ENCODE measurements at regions not wholly inside any gene's neighbourhood (a gene's known extent, or its start where the extent isn't known, plus 50 kb on each side); places are given as distances from the start of the nearest gene placed in this dataset.

DNA sequence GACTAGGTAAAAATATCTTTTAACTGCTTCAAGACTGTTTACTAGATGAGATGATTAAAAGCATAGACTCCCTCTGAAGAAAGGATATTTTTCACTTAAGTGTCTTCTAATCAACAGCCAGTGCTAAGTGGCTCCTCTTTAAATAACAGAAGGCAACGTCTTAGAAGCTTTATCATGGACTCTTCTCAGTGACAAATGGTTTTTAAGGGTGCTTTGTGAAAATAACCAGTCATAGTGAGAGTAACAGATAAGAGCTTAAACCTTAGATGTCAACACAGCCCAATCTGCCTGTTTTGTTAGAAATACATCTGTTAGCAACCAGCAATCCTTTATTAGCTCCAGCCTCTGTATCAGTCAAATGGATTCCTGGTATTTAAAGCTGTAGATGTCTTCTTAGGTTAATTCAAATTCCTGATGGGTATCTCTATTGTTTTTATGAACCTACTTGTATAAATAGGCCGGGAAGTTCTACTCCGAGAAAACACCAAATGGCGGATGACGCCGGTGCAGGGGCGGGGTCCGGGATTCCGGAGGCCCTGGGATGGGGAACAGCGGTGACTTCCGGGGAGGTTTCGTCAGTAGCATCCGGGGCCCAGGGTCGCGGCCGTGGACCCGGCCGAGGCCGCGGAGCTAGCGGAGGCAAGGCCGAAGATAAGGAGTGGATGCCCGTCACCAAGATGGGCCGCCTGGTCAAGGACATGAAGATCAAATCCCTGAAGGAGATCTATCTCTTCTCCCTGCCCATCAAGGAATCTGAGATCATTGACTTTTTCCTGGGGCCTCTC is 285.4 kb downstream of the GPR37 start:
- no peak overlapping the region for H2AFZ ChIP-seq (ENCODE audit: low read depth, low read length, severe bottlenecking)
- no peaks in the 10 kb centered on the region for H3K9me2 ChIP-seq (replicated peaks; ENCODE audit: insufficient read depth, low read length)
- no peaks in the 10 kb centered on the region for H3K27me3 ChIP-seq (ENCODE audit: low read length)
- H3K27ac ChIP-seq (ENCODE audit: low read depth, low read length): no peak overlapping the region
- no peak overlapping the region for H3K4me2 ChIP-seq (ENCODE audit: low read depth, low read length, poor library complexity, severe bottlenecking)
- no peaks in the 10 kb centered on the region for H3K79me2 ChIP-seq (ENCODE audit: insufficient read depth, low read length)
- H3K9me3 ChIP-seq (ENCODE audit: insufficient read depth, low read length): no peaks in the 10 kb centered on the region
- H3K4me3 ChIP-seq (ENCODE audit: insufficient read depth, low read length, poor library complexity, severe bottlenecking): no peak overlapping the region
- H3F3A ChIP-seq (ENCODE audit: insufficient read depth): no peaks in the 10 kb centered on the region
- no peak for TF ChIP-seq EZH2phosphoT487 (conservative IDR thresholded peaks at IDR 0.05; ENCODE audit: low read length)
- TF ChIP-seq, protein P1, sequence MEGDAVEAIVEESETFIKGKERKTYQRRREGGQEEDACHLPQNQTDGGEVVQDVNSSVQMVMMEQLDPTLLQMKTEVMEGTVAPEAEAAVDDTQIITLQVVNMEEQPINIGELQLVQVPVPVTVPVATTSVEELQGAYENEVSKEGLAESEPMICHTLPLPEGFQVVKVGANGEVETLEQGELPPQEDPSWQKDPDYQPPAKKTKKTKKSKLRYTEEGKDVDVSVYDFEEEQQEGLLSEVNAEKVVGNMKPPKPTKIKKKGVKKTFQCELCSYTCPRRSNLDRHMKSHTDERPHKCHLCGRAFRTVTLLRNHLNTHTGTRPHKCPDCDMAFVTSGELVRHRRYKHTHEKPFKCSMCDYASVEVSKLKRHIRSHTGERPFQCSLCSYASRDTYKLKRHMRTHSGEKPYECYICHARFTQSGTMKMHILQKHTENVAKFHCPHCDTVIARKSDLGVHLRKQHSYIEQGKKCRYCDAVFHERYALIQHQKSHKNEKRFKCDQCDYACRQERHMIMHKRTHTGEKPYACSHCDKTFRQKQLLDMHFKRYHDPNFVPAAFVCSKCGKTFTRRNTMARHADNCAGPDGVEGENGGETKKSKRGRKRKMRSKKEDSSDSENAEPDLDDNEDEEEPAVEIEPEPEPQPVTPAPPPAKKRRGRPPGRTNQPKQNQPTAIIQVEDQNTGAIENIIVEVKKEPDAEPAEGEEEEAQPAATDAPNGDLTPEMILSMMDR (IDR thresholded peaks at IDR 0.05; ENCODE audit: insufficient read depth, low read length, poor library complexity, severe bottlenecking): no peak
- no peaks in the 10 kb centered on the region for H4K20me1 ChIP-seq (ENCODE audit: low read depth, low read length)
- no peaks in the 10 kb centered on the region for H3K36me3 ChIP-seq (ENCODE audit: low read length)
- H3K9ac ChIP-seq (ENCODE audit: low read length): no peak overlapping the region

DNA sequence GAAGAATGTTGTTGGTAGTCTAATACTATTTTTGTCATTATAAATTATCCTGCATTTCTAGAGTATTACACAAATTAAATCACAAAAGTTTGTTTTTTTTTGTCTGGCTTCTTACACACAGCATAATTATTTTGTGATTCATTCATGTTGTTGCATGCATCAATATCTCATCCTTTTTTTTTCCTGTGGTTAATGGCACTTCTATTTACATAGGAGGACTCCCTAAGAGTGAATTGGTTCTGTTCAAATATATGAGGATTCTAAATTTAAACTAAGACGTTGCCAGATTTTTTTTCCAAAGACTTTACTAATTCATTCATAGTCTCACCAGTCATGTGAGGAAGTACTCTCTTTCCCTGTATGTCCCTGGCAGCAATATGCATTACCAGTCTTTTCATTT is 303.3 kb downstream of the GPR37 start:
- H3K27ac ChIP-seq (ENCODE audit: low read depth, low read length): no peak overlapping the region
- no peaks in the 10 kb centered on the region for H3K79me2 ChIP-seq (ENCODE audit: insufficient read depth, low read length)
- no peaks in the 10 kb centered on the region for H3K27me3 ChIP-seq (ENCODE audit: low read length)
- H3K9me2 ChIP-seq (replicated peaks; ENCODE audit: insufficient read depth, low read length): no peaks in the 10 kb centered on the region
- H3K4me3 ChIP-seq (ENCODE audit: insufficient read depth, low read length, poor library complexity, severe bottlenecking): no peak overlapping the region
- H3K9me3 ChIP-seq (ENCODE audit: insufficient read depth, low read length): no peaks in the 10 kb centered on the region
- no peak overlapping the region for H3K9ac ChIP-seq (ENCODE audit: low read length)
- TF ChIP-seq, protein P1 (IDR thresholded peaks at IDR 0.05; ENCODE audit: insufficient read depth, low read length, poor library complexity, severe bottlenecking): no peak
- no peak for TF ChIP-seq EZH2phosphoT487 (conservative IDR thresholded peaks at IDR 0.05; ENCODE audit: low read length)
- no peaks in the 10 kb centered on the region for H3F3A ChIP-seq (ENCODE audit: insufficient read depth)
- H2AFZ ChIP-seq (ENCODE audit: low read depth, low read length, severe bottlenecking): no peak overlapping the region
- H3K36me3 ChIP-seq (ENCODE audit: low read length): no peaks in the 10 kb centered on the region
- no peaks in the 10 kb centered on the region for H4K20me1 ChIP-seq (ENCODE audit: low read depth, low read length)
- H3K4me2 ChIP-seq (ENCODE audit: low read depth, low read length, poor library complexity, severe bottlenecking): no peak overlapping the region

DNA sequence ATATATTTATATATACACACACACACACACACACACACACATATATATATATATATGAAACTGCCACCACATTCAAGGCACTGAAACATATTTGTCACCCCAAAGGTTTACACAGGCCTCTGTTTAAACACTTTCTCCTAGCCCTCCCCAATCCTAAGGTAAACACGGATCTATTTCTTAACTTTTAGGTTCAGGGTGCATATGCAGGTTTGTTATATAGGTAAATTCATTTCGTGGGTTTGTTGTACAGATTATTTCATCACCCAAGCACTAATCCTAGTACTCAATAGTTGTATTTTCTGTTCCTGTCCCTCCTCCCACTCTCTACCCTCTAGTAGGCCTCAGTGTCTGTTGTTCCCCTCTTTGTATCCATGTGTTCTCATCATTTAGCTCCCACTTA is 305.0 kb downstream of the GPR37 start:
- Histone ChIP-seq H3K9me3 (ENCODE audit: insufficient read depth, low read length) (no peaks in the 10 kb centered on the region), H3K4me3 (ENCODE audit: insufficient read depth, low read length, poor library complexity, severe bottlenecking) (no peak overlapping the region), H2AFZ (ENCODE audit: low read depth, low read length, severe bottlenecking) (no peak overlapping the region), H3K9me2 (replicated peaks; ENCODE audit: insufficient read depth, low read length) (no peaks in the 10 kb centered on the region), H3K27me3 (ENCODE audit: low read length) (no peaks in the 10 kb centered on the region), H3K9ac (ENCODE audit: low read length) (no peak overlapping the region), H4K20me1 (ENCODE audit: low read depth, low read length) (no peaks in the 10 kb centered on the region), H3K4me2 (ENCODE audit: low read depth, low read length, poor library complexity, severe bottlenecking) (no peak overlapping the region), H3K36me3 (ENCODE audit: low read length) (no peaks in the 10 kb centered on the region), H3K27ac (ENCODE audit: low read depth, low read length) (no peak overlapping the region), H3K79me2 (ENCODE audit: insufficient read depth, low read length) (no peaks in the 10 kb centered on the region), H3F3A (ENCODE audit: insufficient read depth) (no peaks in the 10 kb centered on the region)
- no peak for TF ChIP-seq EZH2phosphoT487 (conservative IDR thresholded peaks at IDR 0.05; ENCODE audit: low read length)

DNA sequence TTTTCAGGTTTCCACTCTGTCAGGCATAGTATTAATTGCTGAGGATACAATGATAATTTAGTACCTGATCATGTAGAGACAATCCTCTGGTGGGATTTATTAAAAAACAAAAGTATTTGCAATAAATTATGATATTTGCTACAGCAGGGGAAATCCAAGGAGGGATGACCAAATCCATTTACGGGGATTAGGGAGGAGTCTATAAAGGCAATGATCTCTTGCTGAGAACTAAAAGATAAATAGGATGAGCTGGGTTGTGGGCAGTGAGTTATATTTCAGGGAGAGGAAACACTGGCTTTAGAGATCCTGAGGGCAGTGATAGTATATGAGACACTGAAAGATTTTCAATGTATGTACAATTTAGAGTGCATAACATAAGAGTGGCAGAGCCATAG is 305.5 kb downstream of the GPR37 start:
- Histone ChIP-seq H3K27me3 (ENCODE audit: low read length) (no peaks in the 10 kb centered on the region), H3K27ac (ENCODE audit: low read depth, low read length) (no peak overlapping the region), H3K36me3 (ENCODE audit: low read length) (no peaks in the 10 kb centered on the region), H3K79me2 (ENCODE audit: insufficient read depth, low read length) (no peaks in the 10 kb centered on the region), H3K9ac (ENCODE audit: low read length) (no peak overlapping the region), H3F3A (ENCODE audit: insufficient read depth) (no peaks in the 10 kb centered on the region), H4K20me1 (ENCODE audit: low read depth, low read length) (no peaks in the 10 kb centered on the region), H3K4me2 (ENCODE audit: low read depth, low read length, poor library complexity, severe bottlenecking) (no peak overlapping the region), H3K4me3 (ENCODE audit: insufficient read depth, low read length, poor library complexity, severe bottlenecking) (no peak overlapping the region), H2AFZ (ENCODE audit: low read depth, low read length, severe bottlenecking) (no peak overlapping the region), H3K9me3 (ENCODE audit: insufficient read depth, low read length) (no peaks in the 10 kb centered on the region), H3K9me2 (replicated peaks; ENCODE audit: insufficient read depth, low read length) (no peaks in the 10 kb centered on the region)
- TF ChIP-seq, protein P1 (IDR thresholded peaks at IDR 0.05; ENCODE audit: insufficient read depth, low read length, poor library complexity, severe bottlenecking): no peak
- TF ChIP-seq EZH2phosphoT487 (conservative IDR thresholded peaks at IDR 0.05; ENCODE audit: low read length): no peak

Measured in SU-DHL-6 (cell line).